Erythroblast (primary cell): ENCODE measurements at regions not wholly inside any gene's neighbourhood (a gene's known extent, or its start where the extent isn't known, plus 50 kb on each side); places are given as distances from the start of the nearest gene placed in this dataset.
"Not testable (repeated sequence)": the region's sequence is repeated elsewhere in the genome, so short reads cannot be mapped to it uniquely, and the experiment has no call there.

Source experiments
- GATA1 ChIP-seq: IDR thresholded peaks from 2 replicates; pipeline ENCODE4 v1.6.1; 2011; ENCODE audit warnings: low read depth, mild to moderate bottlenecking, control low read depth, low read length, moderate library complexity
- POLR2A ChIP-seq: IDR thresholded peaks from 2 replicates; pipeline ENCODE4 v1.6.1; 2011; ENCODE audit warnings: mild to moderate bottlenecking, low read length

GRCh38 chr17:83247001-83247400 lies 167.6 kb downstream of the METRNL start:
- not testable (repeated sequence) for TF ChIP-seq POLR2A, GATA1
